HUES64 (cell line): ENCODE measurements at regions not wholly inside any gene's neighbourhood (a gene's known extent, or its start where the extent isn't known, plus 50 kb on each side); places are given as distances from the start of the nearest gene placed in this dataset.
"Not testable (repeated sequence)": the region's sequence is repeated elsewhere in the genome, so short reads cannot be mapped to it uniquely, and the experiment has no call there.

ENCODE experiments used
- H3K27ac ChIP-seq: 2 replicates; pipeline ENCODE4 v1.7.0; 2013; ENCODE audit warnings: low read depth, low read length, inconsistent platforms
- H3K27me3 ChIP-seq: 2 replicates; pipeline ENCODE4 v1.6.1; 2013; ENCODE audit warnings: mild to moderate bottlenecking, low read length; ENCODE audit not compliant: insufficient read depth
- H3K36me3 ChIP-seq: 2 replicates; pipeline ENCODE4 v1.6.1; 2013; ENCODE audit warnings: mild to moderate bottlenecking, low read length; ENCODE audit not compliant: insufficient read depth
- H3K4me1 ChIP-seq: 2 replicates; pipeline ENCODE4 v1.6.1; 2013; ENCODE audit warnings: mild to moderate bottlenecking, low read length, moderate library complexity; ENCODE audit not compliant: insufficient read depth
- H3K4me3 ChIP-seq: 2 replicates; pipeline ENCODE4 v1.5.1; 2013; ENCODE audit warnings: mild to moderate bottlenecking, low read length, moderate library complexity
- H3K9ac ChIP-seq: 2 replicates; pipeline ENCODE4 v1.6.1; 2013; ENCODE audit warnings: mild to moderate bottlenecking, low read depth, low read length
- H3K9me3 ChIP-seq: 2 replicates; pipeline ENCODE4 v1.6.1; 2013; ENCODE audit warnings: low read depth, low read length; ENCODE audit not compliant: insufficient read depth
- WGBS: fragments of 150-250, 120-280 bp; methylation state at CpG from one replicate; pipeline ENCODE4 v1.1.7; 2013; ENCODE audit warnings: missing lambda C conversion rate; 5-methylcytosine and 5-hydroxymethylcytosine counted together

DNA sequence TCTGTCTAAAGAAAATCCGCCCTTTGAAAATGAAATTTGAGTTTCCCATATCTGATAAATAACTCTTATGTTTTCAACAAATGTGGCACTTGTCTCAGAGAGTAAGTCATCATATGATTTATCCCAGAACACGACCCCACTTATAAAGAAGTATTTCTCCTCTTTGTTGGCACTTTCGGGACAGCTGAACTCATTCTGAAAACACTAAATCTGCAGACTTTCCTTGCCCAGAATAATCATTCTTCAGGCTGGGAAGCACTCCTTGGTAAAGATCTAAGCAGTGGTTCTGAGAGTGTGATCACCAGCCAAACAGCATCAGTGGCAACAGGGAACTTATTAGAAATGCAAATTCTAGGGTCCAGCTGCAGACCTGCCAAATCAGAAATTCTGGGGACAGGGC, 532.2 kb upstream of the API5 start:
- H3K36me3 ChIP-seq: no peaks in the 10 kb centered on the region
- H3K9ac ChIP-seq: no peak overlapping the region
- H3K27me3 ChIP-seq: no peaks in the 10 kb centered on the region
- H3K27ac ChIP-seq: no peak overlapping the region
- no peak overlapping the region for H3K4me3 ChIP-seq
- WGBS: 90% methylated on average over 3 of the region's 3 CpGs
- 0 out of 2 replicates have a peak, but pooled peaks cover 7% of the 10 kb centered on the region for H3K9me3 ChIP-seq
- H3K4me1 ChIP-seq: no peaks in the 10 kb centered on the region

- no CpG with 5 or more reads among the region's 1 CpG for WGBS
Observed at GRCh38 chr11:42786981-42787380, 524.8 kb upstream of the API5 start.

GRCh38 chr11:42795483-42795882, 516.3 kb upstream of the API5 start:
- not testable (repeated sequence) for H3K4me3 ChIP-seq, H3K9me3 ChIP-seq, H3K4me1 ChIP-seq, H3K27me3 ChIP-seq, H3K9ac ChIP-seq, H3K27ac ChIP-seq, H3K36me3 ChIP-seq
- no CpG with 5 or more reads among the region's 2 CpGs for WGBS

More at GRCh38 chr11:42786981-42787380, 524.8 kb upstream of the API5 start:
- Histone ChIP-seq H3K4me3 (no peak overlapping the region), H3K9ac (no peak overlapping the region), H3K4me1 (no peaks in the 10 kb centered on the region), H3K27me3 (no peaks in the 10 kb centered on the region), H3K9me3 (peaks cover 15% of the 10 kb centered on the region; the same call in 1 of the 2 replicates), H3K36me3 (no peaks in the 10 kb centered on the region), H3K27ac (no peak overlapping the region)

- H3K4me3 ChIP-seq: no peak overlapping the region
- H3K9me3 ChIP-seq: 0 out of 2 replicates have a peak, but pooled peaks cover 12% of the 10 kb centered on the region
- no peak overlapping the region for H3K9ac ChIP-seq
- H3K36me3 ChIP-seq: no peaks in the 10 kb centered on the region
- H3K27ac ChIP-seq: no peak overlapping the region
- no peaks in the 10 kb centered on the region for H3K27me3 ChIP-seq
- no peaks in the 10 kb centered on the region for H3K4me1 ChIP-seq
- 91% methylated on average over 4 of the region's 4 CpGs for WGBS
Observed at GRCh38 chr11:42800041-42800440, 511.8 kb upstream of the API5 start.

GRCh38 chr11:42802201-42802899, 509.4 kb upstream of the API5 start:
- Histone ChIP-seq H3K4me1 (no peaks in the 10 kb centered on the region), H3K36me3 (no peaks in the 10 kb centered on the region), H3K27ac (no peak overlapping the region), H3K9ac (no peak overlapping the region), H3K4me3 (no peak overlapping the region), H3K9me3 (0 out of 2 replicates have a peak, but pooled peaks cover 12% of the 10 kb centered on the region), H3K27me3 (no peaks in the 10 kb centered on the region)
- WGBS: 93% methylated on average over 5 of the region's 6 CpGs

DNA sequence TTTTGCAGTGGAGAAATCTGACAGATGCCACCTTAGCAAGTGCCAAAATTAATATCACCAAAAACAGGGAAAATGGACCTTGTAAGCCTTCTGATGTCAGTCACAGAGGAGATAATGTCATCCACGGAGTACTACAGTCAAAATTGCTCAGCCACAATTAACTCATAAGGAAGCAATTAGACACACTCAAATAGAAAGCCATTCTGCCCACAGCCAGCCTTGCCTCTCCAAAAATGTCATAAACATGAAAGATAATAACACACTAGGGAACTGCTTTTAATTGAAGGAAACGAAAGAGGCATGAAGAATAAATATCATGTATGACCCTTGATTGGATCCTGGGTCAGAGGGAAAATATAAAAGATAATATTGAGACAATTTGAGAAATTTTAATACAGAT, 505.6 kb upstream of the API5 start:
- Histone ChIP-seq H3K27me3 (no peaks in the 10 kb centered on the region), H3K4me3 (no peak overlapping the region), H3K27ac (no peak overlapping the region), H3K9me3 (no peaks in the 10 kb centered on the region), H3K9ac (no peak overlapping the region), H3K4me1 (no peaks in the 10 kb centered on the region), H3K36me3 (no peaks in the 10 kb centered on the region)
- WGBS: 88% methylated on average over 2 of the region's 2 CpGs

DNA sequence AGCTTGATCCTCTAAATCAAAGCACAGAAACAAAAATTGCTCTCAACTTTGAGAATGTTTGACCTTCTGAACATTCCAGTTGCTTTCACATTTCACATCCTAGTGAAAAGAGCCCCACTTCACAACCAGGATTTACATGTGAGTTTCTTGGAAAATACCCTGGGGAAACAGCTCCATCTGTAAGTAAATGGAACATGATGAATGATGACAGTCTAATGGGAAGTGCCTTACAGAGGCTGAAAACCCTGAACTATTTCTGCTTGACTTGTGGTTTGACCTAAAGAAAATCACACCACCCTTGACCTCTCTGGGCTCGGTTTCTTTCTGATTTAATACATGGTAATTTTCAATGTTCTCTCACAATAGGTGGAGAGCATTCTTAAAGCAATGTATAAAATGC, 499.4 kb upstream of the API5 start:
- no peak overlapping the region for H3K9ac ChIP-seq
- no peaks in the 10 kb centered on the region for H3K36me3 ChIP-seq
- H3K4me3 ChIP-seq: no peak overlapping the region
- H3K27ac ChIP-seq: no peak overlapping the region
- H3K27me3 ChIP-seq: no peaks in the 10 kb centered on the region
- no peaks in the 10 kb centered on the region for H3K9me3 ChIP-seq
- 86% methylated on average over 1 of the region's 1 CpG for WGBS
- no peaks in the 10 kb centered on the region for H3K4me1 ChIP-seq

GRCh38 chr11:42812960-42813359, 498.8 kb upstream of the API5 start:
- Histone ChIP-seq H3K9ac (no peak overlapping the region), H3K4me1 (no peaks in the 10 kb centered on the region), H3K27ac (no peak overlapping the region), H3K27me3 (no peaks in the 10 kb centered on the region), H3K4me3 (no peak overlapping the region), H3K36me3 (no peaks in the 10 kb centered on the region), H3K9me3 (no peaks in the 10 kb centered on the region)
- WGBS: 83% methylated on average over 1 of the region's 2 CpGs

GRCh38 chr11:42816471-42816870, 495.3 kb upstream of the API5 start:
- Histone ChIP-seq H3K27me3 (no peaks in the 10 kb centered on the region), H3K9ac (no peak overlapping the region), H3K4me1 (no peaks in the 10 kb centered on the region), H3K27ac (no peak overlapping the region), H3K9me3 (no peaks in the 10 kb centered on the region), H3K36me3 (no peaks in the 10 kb centered on the region), H3K4me3 (no peak overlapping the region)
- WGBS: 92% methylated on average over 2 of the region's 2 CpGs

- Histone ChIP-seq H3K36me3 (no peaks in the 10 kb centered on the region), H3K27me3 (no peaks in the 10 kb centered on the region), H3K4me1 (no peaks in the 10 kb centered on the region), H3K27ac (no peak overlapping the region), H3K9me3 (no peaks in the 10 kb centered on the region), H3K4me3 (no peak overlapping the region), H3K9ac (no peak overlapping the region)
- WGBS: 91% methylated on average over 2 of the region's 3 CpGs
Observed at GRCh38 chr11:42819126-42819525, 492.7 kb upstream of the API5 start.

DNA sequence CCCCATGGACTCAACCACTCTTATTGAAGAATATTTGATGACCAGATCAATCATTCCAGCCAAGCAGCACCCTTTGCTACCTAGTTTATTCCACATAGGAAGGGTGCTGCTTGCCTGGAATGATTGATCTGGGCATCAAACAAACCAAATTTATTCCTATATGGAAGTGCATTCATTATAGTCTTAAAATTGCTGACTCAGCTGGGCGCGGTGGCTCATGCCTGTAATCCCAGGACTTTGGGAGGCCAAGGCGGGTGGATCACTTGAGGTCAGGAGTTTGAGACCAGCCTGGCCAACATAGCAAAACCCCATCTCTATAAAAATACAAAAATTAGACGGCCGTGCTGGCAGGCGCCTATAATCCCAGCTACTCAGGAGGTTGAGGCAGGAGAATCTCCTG, 489.6 kb upstream of the API5 start:
- H3K27ac ChIP-seq, H3K4me3 ChIP-seq, H3K27me3 ChIP-seq, H3K36me3 ChIP-seq, H3K9ac ChIP-seq, H3K4me1 ChIP-seq, H3K9me3 ChIP-seq: not testable (repeated sequence)
- 98% methylated on average over 6 of the region's 6 CpGs for WGBS

DNA sequence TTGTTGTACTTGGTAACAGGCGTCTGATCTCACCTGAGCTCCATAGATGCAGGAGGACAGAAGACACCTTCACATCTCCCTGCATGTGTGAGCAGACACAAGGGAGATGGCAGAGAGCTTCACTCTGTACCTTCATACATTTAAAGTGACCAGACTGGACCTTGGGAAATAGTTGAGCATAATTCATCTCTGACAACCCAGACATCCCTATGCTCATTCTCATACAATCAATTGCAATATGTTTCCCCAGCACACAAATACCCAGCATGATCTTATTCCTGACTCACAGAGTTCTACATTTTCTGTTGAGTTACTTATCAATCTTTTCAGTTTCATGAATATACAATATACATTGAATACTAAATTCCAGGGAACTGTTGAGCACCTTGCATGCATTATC, 488.2 kb upstream of the API5 start:
- 69% methylated on average over 1 of the region's 1 CpG for WGBS
- Histone ChIP-seq H3K27me3 (no peaks in the 10 kb centered on the region), H3K9ac (no peak overlapping the region)

More for the DNA sequence above, 488.2 kb upstream of the API5 start:
- H3K4me1 ChIP-seq: no peaks in the 10 kb centered on the region
- 0 out of 2 replicates have a peak, but pooled peaks cover 2% of the 10 kb centered on the region for H3K9me3 ChIP-seq
- H3K4me3 ChIP-seq: no peak overlapping the region
- H3K36me3 ChIP-seq: no peaks in the 10 kb centered on the region
- no peak overlapping the region for H3K27ac ChIP-seq
